HG03025 (cell line): ENCODE measurements at regions not wholly inside any gene's neighbourhood (a gene's known extent, or its start where the extent isn't known, plus 50 kb on each side); places are given as distances from the start of the nearest gene placed in this dataset.
"Not testable (repeated sequence)": the region's sequence is repeated elsewhere in the genome, so short reads cannot be mapped to it uniquely, and the experiment has no call there.

ENCODE experiments used
- ATAC-seq: cut with Tn5 transposase; IDR thresholded peaks from one replicate; pipeline ENCODE4 v1.9.1; 2021; ENCODE audit warnings: mild to moderate bottlenecking, moderate library complexity; ENCODE audit not compliant: unreplicated experiment, low FRiP score

DNA sequence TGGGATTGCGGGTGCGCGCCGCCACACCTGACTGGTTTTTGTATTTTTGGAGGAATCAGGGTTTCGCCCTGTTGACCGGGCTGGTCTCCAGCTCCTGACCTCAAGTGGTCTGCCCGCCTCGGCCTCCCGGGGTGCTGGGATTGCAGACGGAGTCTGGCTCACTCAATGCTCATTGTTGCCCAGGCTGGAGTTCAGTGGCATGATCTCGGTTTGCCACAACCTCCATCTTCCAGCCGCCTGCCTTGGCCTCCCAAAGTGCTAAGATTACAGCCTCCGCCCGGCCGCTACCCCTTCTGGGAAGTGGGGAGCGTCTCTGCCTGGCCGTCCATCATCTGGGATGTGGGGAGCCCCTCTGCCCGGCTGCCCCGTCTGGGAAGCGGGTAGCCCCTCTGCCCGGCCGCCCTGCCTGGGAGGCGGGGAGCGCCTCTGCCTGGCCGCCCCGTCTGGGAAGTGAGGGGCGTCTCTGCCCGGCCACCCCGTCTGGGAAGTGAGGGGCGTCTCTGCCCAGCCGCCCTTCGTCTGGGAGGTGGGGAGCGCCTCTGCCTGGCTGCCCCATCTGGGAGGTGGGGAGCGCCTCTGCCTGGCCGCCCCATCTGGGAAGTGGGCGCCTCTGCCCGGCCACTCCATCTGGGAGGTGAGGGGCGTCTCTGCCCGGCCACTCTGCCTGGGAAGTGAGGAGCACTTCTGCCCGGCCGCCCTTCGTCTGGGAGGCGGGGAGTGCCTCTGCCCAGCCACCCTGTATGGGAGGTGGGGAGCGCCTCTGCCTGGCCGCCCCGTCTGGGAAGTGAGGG lies 381.8 kb upstream of the MIS18BP1 start:
- not testable (repeated sequence) for ATAC-seq

- ATAC-seq: no peak
Measured at GRCh38 chr14:45633220-45633984, 380.4 kb upstream of the MIS18BP1 start.

GRCh38 chr14:45621731-45622130 lies 368.7 kb upstream of the MIS18BP1 start:
- ATAC-seq: no peak

DNA sequence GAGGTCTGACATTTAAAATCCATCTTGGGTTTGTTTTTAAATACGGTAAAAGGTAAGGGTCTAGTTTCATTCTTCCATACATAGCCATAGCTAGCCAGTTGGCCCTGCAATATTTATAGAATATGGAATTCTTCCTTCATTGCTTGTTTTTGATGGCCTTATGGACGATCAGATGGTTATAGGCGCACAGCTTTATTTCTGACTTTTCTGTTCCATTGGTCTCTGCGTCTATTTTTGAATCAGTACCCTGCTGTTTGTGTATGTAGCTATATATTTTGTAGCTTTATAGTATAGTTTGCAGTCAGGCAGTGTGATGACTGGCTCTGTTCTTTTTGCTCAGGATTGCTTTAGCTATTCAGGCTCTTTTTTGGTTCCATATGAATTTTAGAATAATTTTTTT lies 366.8 kb upstream of the MIS18BP1 start:
- no peak for ATAC-seq

- no peak for ATAC-seq
Measured at GRCh38 chr14:45610318-45610717, 357.3 kb upstream of the MIS18BP1 start.

GRCh38 chr14:45587142-45587541 lies 334.1 kb upstream of the MIS18BP1 start:
- ATAC-seq: no peak

- no peak for ATAC-seq
Measured at GRCh38 chr14:45559626-45560025, 306.6 kb upstream of the MIS18BP1 start.

DNA sequence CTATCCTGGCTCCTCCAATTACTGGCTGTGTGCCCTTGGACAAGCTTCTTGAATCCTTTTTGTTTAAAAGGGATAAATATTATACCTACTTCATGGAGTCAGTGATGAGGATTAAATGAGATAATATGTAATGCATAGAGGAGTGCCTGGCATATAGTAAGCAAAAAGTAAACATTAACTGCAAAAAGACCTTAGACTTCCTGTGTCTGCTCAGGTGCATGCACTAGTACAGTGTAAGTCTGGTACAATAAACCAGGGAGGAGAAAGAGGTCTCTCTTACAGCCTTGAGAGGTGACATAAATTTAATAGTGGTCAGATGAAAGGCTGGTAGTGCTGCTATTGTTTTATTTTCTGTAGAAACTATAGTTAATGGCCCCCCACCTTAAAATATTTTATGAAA lies 305.2 kb upstream of the MIS18BP1 start:
- ATAC-seq: no peak

DNA sequence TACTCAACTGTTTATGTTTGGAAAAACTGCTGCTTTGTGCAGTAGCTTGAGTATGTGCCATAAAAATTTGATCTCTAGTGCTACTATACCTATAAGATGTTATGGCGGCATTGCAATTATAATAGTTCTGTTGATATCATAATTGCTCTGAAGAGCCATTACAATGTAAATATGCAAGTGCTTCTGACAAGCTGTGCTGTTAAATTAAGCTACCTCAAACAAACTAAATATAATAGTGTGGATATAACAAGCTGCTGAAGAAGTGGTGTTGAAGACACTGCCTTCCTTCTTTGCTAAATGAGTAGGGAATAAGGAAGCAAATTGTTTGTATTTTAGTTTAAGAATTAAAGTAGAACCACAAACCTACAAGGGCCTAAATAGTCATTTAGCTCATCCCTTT lies 301.0 kb upstream of the MIS18BP1 start:
- no peak for ATAC-seq

DNA sequence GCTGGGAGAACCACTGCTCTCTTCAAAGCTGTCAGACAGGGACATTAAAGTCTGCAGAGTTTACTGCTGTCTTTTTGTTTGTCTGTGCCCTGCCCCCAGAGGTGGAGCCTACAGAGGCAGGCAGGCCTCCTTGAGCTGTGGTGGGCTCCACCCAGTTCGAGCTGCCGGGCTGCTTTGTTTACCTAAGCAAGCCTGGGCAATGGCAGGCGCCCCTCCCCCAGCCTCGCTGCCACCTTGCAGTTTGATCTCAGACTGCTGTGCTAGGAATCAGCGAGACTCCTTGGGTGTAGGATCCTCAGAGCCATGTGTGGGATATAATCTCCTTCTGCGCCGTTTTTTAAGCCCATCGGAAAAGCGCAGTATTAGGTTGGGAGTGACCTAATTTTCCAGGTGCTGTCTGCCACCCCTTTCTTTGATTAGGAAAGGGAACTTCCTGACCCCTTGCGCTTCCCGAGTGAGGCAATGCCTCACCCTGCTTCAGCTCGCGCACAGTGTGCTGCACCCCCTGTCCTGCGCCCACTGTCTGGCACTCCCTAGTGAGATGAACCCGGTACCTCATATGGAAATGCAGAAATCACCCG lies 298.3 kb upstream of the MIS18BP1 start:
- ATAC-seq: not testable (repeated sequence)

- ATAC-seq: no peak
Measured at GRCh38 chr14:45531022-45531421, 278.0 kb upstream of the MIS18BP1 start.

DNA sequence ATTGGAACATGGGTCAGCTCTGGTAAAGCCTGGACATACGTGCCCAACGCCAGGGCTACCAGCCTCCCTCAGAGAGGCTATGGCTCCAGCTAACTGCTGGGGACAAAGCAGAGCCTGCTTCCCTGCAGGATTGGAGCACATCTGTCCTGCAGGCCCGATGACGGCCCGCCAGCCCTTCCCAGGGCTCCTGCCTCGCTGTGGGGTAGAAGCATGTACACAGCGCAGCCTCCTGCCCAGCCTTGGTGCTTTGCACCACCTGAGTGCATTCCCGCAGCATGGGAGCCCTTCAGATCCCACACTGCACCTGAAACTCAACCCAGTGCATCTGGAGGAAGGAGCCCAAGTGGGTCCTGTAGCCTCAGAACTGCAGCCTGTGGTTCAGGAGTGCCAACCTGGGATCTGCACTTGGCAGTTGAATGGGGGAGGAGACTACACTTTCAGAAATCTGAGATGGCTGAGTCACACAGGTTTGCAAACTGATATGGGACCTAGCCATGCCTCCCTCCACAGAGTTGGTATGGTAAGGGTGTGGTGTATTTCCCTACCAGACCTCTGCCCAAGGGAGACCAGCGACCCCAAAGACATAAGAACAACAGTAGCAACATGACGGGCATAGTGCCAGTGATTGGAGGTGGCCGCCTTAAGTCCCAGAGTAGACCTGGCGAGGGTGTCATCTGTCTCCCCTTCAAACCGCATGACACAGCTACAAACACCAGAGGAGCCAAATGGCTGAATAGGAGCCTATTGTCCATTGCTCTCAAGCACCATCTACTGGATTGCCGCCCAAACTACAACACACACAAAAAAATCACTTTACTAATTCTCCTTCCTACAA lies 273.9 kb upstream of the MIS18BP1 start:
- ATAC-seq: peak; percentile 55

DNA sequence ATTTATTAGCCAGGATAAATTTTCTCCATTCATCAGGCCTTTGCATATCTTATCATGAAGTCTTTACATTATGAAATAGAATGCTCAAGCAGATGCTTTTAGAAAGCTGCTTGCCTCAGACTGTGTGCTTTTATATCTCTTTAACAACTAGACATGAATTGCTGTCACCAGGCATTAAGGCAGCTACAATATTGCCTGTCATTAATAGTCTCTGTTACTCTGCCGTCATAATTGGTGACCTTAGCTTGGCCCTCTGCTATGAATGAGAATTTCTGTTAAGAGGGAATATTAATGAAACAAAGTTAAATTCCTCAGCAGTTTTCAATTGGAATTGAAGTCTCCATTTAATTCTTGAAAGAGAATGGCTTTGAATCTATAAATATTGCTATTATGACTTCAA lies 266.8 kb upstream of the MIS18BP1 start:
- no peak for ATAC-seq

DNA sequence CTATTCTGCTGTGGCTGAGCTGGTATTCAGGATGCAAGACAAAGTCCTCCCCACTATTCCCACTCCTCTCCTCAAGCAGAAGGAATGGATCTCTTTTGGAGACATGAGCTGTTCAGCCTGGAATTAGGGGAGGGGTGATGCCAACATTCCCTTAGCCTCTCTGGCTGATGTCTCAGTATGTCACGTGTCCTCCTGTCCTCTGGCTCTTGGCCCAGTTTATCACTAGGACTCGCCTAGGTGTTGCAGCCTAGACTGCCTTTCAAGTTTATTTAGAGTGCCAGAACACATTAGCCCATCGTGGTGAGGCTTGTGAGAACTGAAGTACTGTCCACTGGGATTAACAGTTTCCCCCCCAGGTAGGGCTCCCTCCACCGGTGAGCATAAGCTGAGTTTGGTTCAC lies 239.9 kb upstream of the MIS18BP1 start:
- ATAC-seq: no peak

DNA sequence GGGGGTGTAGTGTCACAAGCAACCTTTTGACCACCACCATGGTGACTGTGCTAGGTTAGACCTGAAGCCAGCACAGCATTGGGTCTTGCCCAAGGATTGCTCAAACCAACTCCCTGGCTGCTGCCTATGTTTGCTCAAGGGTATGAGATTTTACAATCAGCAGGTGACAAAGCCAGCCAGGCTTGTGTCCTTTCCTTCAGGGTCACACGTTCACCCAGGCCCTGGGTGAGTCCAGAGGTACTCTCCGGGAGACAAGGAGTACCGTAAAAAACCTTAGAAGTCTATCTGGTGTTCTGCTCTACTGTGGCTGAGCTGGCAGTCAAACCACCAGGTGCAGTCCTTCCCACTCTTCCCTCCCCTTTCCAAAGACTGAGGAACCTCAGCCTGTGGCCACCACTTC lies 238.9 kb upstream of the MIS18BP1 start:
- ATAC-seq: no peak

DNA sequence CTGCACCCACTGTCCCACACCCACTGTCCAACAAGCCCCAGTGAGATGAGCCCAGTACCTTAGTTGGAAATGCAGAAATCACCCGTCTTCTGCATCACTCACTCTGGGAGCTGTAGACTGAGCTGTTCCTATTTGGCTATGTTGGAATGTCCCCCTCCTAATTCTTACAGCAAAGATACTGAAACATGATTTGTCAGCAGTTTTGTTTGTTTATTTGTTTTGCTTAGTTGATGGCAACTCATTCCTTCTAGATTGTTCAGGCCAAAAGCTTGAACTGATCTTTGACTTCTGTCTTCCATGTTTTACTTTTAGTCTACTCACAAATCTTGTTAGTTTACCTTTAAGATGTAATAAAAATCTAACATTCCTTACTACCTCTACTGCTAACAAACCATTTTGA lies 233.6 kb upstream of the MIS18BP1 start:
- no peak for ATAC-seq

DNA sequence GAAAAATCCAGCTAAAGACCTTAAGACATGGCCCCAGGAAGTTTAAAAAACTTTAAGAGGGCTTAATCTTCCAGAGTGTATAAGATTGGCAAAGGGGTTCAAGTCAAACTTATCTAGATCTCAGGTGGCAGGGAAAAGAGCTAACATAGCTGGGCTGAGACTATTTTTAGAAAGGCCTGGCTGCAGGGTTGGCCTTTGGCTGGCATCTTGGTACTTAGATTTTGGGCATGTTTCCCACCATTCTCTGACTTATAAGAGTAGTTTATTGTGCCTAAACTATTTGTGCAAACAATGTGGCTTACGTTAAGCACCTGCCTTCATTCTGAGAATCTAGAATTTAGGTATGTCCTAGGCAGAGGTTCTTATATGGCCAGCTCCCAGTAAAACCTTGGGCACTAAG lies 214.0 kb upstream of the MIS18BP1 start:
- no peak for ATAC-seq

DNA sequence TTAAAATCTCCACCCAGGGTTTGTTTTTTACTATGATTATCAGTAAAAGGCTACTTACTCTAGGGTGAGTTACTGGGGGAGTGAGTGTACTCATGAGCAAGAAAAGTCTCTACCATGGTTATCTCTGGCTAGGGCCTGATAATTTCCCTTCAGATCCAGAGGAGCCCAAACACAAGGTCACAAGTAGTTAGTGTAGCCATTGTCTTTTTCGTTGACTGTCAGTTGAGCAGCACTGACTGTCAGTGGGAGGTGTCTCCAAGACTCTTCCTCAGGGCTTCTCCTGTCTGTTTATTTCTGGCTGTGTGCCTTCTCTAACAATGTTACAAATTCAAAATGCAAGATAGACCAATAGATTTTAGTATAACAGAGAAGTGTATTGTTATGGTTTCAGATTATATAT lies 181.2 kb upstream of the MIS18BP1 start:
- no peak for ATAC-seq

DNA sequence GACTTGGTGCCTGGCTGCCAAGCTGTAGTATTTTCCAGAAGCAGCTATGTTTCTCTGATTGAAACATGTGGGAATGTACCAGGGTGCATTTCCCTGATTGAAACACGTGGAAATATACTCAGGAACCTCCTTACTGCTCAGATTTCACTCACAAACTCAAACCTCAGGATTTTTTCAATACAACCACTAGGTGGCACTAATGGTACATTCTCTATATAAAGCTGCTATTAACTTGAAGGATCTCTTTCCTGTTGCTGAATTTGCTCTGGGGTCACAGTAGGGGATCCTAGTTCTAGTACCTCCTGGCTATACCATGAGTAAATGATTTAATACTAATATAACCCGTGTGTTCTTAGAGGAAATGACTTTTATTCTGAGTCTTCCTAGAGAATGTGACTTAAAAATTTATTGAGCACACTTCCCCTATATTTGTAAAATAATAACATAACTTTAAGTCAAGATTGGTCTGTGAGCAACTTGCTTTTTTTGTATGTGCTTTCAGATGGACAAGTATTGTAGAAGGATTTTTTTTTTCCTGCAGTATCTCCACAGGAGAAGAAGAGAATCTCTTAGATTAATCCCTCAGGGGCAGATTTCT lies 173.8 kb upstream of the MIS18BP1 start:
- ATAC-seq: no peak

GRCh38 chr14:45406942-45407341 lies 153.9 kb upstream of the MIS18BP1 start:
- ATAC-seq: no peak
